H1 (cell line): ENCODE measurements at regions not wholly inside any gene's neighbourhood (a gene's known extent, or its start where the extent isn't known, plus 50 kb on each side); places are given as distances from the start of the nearest gene placed in this dataset.

Experiments used
- CTBP2 ChIP-seq: IDR thresholded peaks from 2 replicates; pipeline ENCODE4 v1.7.0; 2011; ENCODE audit warnings: borderline replicate concordance, mild to moderate bottlenecking, moderate library complexity, mixed read lengths, low read length; ENCODE audit not compliant: insufficient read depth, insufficient read length
- EGR1 ChIP-seq: IDR thresholded peaks from 2 replicates; pipeline ENCODE4 v1.6.1; 2011; ENCODE audit warnings: low read depth, low read length, borderline replicate concordance
- FOSL1 ChIP-seq: IDR thresholded peaks from 2 replicates; pipeline ENCODE4 v1.6.1; 2011; ENCODE audit warnings: mild to moderate bottlenecking, low read depth, low read length, moderate library complexity; ENCODE audit not compliant: insufficient read depth
- GABPA ChIP-seq: IDR thresholded peaks from 2 replicates; pipeline ENCODE4 v1.6.1; 2011; ENCODE audit warnings: mild to moderate bottlenecking, low read length, moderate library complexity, borderline replicate concordance; ENCODE audit not compliant: insufficient read depth
- JUN ChIP-seq: IDR thresholded peaks from 2 replicates; pipeline ENCODE4 v1.6.1; 2011; ENCODE audit warnings: low read depth, mild to moderate bottlenecking, improper control_type of control experiment, low read length
- JUND ChIP-seq: IDR thresholded peaks from 2 replicates; pipeline ENCODE4 v1.6.1; 2011; ENCODE audit warnings: mild to moderate bottlenecking, improper control_type of control experiment, low read length
- NRF1 ChIP-seq: IDR thresholded peaks from 2 replicates; pipeline ENCODE4 v1.6.1; 2011; ENCODE audit warnings: mild to moderate bottlenecking, low read depth, low read length, improper control_type of control experiment
- PHF8 ChIP-seq: fragments of 200-600 bp; sonication (generic); conservative IDR thresholded peaks from 2 replicates; pipeline ENCODE4 v1.7.1; 2012; ENCODE audit warnings: low read depth, mild to moderate bottlenecking, inconsistent platforms, low read length, moderate library complexity
- POLR2AphosphoS5 ChIP-seq: IDR thresholded peaks from 2 replicates; pipeline ENCODE4 v1.6.1; 2011; ENCODE audit warnings: low read depth, low read length
- SP4 ChIP-seq: IDR thresholded peaks from 2 replicates; pipeline ENCODE4 v1.6.1; 2012; ENCODE audit warnings: low read length, inconsistent platforms
- SRF ChIP-seq: IDR thresholded peaks from 2 replicates; pipeline ENCODE4 v1.6.1; 2011; ENCODE audit warnings: mild to moderate bottlenecking, low read depth, low read length, moderate library complexity

GRCh38 chr6:37580176-37580955 lies 80.7 kb upstream of the CCDC167 start (continued):
- TF ChIP-seq PHF8 (no peak), GABPA (no peak), SRF (no peak), JUND (no peak), JUN (no peak), EGR1 (no peak), POLR2AphosphoS5 (no peak), FOSL1 (no peak), CTBP2 (no peak), NRF1 (no peak), SP4 (no peak)
